ENCODE measurements at regions not wholly inside any gene's neighbourhood (a gene's known extent, or its start where the extent isn't known, plus 50 kb on each side); places are given as distances from the start of the nearest gene placed in this dataset.

DNA sequence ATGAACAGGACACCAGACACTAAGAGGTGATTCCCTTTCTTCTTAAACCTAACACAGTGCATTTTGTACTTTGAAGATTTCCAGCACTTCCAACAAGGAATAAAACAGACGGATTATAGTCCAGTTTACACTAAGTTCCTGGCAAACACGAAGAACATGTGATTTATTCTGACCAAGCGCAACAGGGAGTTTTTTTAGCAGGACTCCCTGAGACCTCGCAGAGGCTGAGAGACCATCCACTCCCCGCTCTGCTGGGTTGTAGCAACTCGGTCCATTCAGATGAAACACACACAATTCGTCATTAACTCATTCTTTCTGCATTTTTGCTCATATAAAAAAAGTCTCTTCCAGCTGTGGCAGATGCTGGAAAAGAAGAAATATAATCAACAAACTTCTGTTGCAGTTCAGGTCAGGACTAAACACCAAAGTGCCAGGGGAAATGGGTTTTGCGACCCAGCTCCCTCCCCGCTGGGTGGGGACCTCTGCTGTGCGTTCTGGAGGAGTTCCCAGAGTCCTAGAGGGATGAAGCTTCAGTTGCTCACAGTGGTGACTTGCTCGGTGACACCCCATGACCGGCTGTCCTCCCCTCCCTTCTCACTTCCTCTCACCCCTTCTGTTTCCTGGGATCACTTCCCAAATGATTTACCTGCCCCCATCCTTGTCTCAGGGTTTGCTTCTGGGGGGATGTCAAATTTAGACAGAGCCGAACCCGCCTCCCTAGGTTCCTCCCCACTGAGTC, 52.5 kb downstream of the KCNF1 start:
- no peak for TF ChIP-seq CTCF (conservative IDR thresholded peaks at IDR 0.05; ENCODE audit: low read depth, low read length)
- H3K4me3 ChIP-seq (ENCODE audit: low read depth, low read length) = no peak overlapping the region
- DNase-seq (ENCODE audit: low read depth) = no peak

DNA sequence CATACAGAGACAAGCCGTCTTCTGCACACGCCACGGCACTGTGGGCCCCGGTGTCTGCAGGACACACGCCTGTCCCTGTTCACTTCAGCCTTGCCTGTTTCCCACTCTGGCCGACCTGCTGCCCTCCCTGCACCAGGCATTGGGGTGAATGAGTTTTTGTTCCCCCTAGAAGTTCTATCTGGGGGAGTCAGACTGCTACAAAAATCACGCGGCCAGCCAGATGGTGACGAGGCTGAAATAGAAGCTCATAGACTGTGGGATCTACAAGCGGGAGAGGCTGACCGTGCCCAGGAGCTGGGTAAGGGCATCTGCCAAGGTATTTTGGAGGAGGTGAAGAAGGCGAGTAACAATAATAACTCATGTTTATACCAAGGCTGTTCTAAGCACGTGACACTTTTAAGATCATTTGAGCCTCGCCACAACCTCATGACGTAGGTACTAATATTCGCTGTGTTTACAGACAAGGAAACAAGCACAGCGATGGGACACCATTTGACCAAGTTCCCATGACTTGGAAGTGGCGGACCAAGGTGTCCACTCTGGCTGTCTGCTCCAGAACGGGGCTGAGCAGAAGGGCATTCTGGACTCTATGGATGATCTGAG, 53.6 kb downstream of the KCNF1 start:
- no peak for TF ChIP-seq CTCF (conservative IDR thresholded peaks at IDR 0.05; ENCODE audit: low read depth, low read length)
- DNase-seq (ENCODE audit: low read depth) = no peak
- H3K4me3 ChIP-seq (ENCODE audit: low read depth, low read length) = no peak overlapping the region

GRCh38 chr2:10966056-10966455, 54.3 kb downstream of the KCNF1 start:
- TF ChIP-seq CTCF (conservative IDR thresholded peaks at IDR 0.05; ENCODE audit: low read depth, low read length) = no peak
- DNase-seq (ENCODE audit: low read depth) = no peak
- no peak overlapping the region for H3K4me3 ChIP-seq (ENCODE audit: low read depth, low read length)

- DNase-seq (ENCODE audit: low read depth) = no peak
- H3K4me3 ChIP-seq (ENCODE audit: low read depth, low read length) = no peak overlapping the region
- TF ChIP-seq CTCF (conservative IDR thresholded peaks at IDR 0.05; ENCODE audit: low read depth, low read length) = no peak
Observed at GRCh38 chr2:10966741-10967140, 55.0 kb downstream of the KCNF1 start.

- TF ChIP-seq CTCF (conservative IDR thresholded peaks at IDR 0.05; ENCODE audit: low read depth, low read length) = no peak
- DNase-seq (ENCODE audit: low read depth) = no peak
- H3K4me3 ChIP-seq (ENCODE audit: low read depth, low read length) = no peak overlapping the region
Observed at GRCh38 chr2:10968176-10968575, 56.4 kb downstream of the KCNF1 start.

- no peak for TF ChIP-seq CTCF (conservative IDR thresholded peaks at IDR 0.05; ENCODE audit: low read depth, low read length)
- no peak for DNase-seq (ENCODE audit: low read depth)
- H3K4me3 ChIP-seq (ENCODE audit: low read depth, low read length) = no peak overlapping the region
Observed at GRCh38 chr2:10970666-10971065, 58.9 kb downstream of the KCNF1 start.
